ENCODE measurements at regions not wholly inside any gene's neighbourhood (a gene's known extent, or its start where the extent isn't known, plus 50 kb on each side); places are given as distances from the start of the nearest gene placed in this dataset.
A peak's percentile ranks its signal among the peaks of the same experiment; 100 is the strongest.

- DNase-seq (ENCODE audit: low read depth) = no peak
- TF ChIP-seq CTCF (IDR thresholded peaks at IDR 0.05; ENCODE audit: insufficient read depth, low read depth, low read length, missing control alignments) = no peak
- H3K4me3 ChIP-seq (ENCODE audit: low read length) = no peak overlapping the region
These were observed 830.2 kb upstream of the KLHL1 start for GRCh38 chr13:70938462-70938861.

- no peak for TF ChIP-seq CTCF (IDR thresholded peaks at IDR 0.05; ENCODE audit: insufficient read depth, low read depth, low read length, missing control alignments)
These were observed 824.3 kb upstream of the KLHL1 start for GRCh38 chr13:70932511-70932910.

GRCh38 chr13:70923863-70924752 is 815.9 kb upstream of the KLHL1 start:
- DNase-seq (ENCODE audit: low read depth) = no peak
- no peak for TF ChIP-seq CTCF (IDR thresholded peaks at IDR 0.05; ENCODE audit: insufficient read depth, low read depth, low read length, missing control alignments)
- H3K4me3 ChIP-seq (ENCODE audit: low read length) = no peak overlapping the region

More at GRCh38 chr13:70932511-70932910, 824.3 kb upstream of the KLHL1 start:
- no peak for DNase-seq (ENCODE audit: low read depth)
- no peak overlapping the region for H3K4me3 ChIP-seq (ENCODE audit: low read length)

GRCh38 chr13:70911286-70911685 is 803.0 kb upstream of the KLHL1 start:
- no peak for TF ChIP-seq CTCF (IDR thresholded peaks at IDR 0.05; ENCODE audit: insufficient read depth, low read depth, low read length, missing control alignments)
- no peak for DNase-seq (ENCODE audit: low read depth)
- H3K4me3 ChIP-seq (ENCODE audit: low read length) = no peak overlapping the region

GRCh38 chr13:70908795-70909194 is 800.5 kb upstream of the KLHL1 start:
- no peak overlapping the region for H3K4me3 ChIP-seq (ENCODE audit: low read length)
- no peak for TF ChIP-seq CTCF (IDR thresholded peaks at IDR 0.05; ENCODE audit: insufficient read depth, low read depth, low read length, missing control alignments)
- DNase-seq (ENCODE audit: low read depth) = no peak

- DNase-seq (ENCODE audit: low read depth) = peak; percentile 51
- TF ChIP-seq CTCF (IDR thresholded peaks at IDR 0.05; ENCODE audit: insufficient read depth, low read depth, low read length, missing control alignments) = no peak
- H3K4me3 ChIP-seq (ENCODE audit: low read length) = no peak overlapping the region
These were observed 796.8 kb upstream of the KLHL1 start for GRCh38 chr13:70905035-70905434.

GRCh38 chr13:70896136-70896535 is 787.9 kb upstream of the KLHL1 start:
- no peak overlapping the region for H3K4me3 ChIP-seq (ENCODE audit: low read length)
- no peak for DNase-seq (ENCODE audit: low read depth)
- no peak for TF ChIP-seq CTCF (IDR thresholded peaks at IDR 0.05; ENCODE audit: insufficient read depth, low read depth, low read length, missing control alignments)
